ENCODE measurements at regions not wholly inside any gene's neighbourhood (a gene's known extent, or its start where the extent isn't known, plus 50 kb on each side); places are given as distances from the start of the nearest gene placed in this dataset.

DNA sequence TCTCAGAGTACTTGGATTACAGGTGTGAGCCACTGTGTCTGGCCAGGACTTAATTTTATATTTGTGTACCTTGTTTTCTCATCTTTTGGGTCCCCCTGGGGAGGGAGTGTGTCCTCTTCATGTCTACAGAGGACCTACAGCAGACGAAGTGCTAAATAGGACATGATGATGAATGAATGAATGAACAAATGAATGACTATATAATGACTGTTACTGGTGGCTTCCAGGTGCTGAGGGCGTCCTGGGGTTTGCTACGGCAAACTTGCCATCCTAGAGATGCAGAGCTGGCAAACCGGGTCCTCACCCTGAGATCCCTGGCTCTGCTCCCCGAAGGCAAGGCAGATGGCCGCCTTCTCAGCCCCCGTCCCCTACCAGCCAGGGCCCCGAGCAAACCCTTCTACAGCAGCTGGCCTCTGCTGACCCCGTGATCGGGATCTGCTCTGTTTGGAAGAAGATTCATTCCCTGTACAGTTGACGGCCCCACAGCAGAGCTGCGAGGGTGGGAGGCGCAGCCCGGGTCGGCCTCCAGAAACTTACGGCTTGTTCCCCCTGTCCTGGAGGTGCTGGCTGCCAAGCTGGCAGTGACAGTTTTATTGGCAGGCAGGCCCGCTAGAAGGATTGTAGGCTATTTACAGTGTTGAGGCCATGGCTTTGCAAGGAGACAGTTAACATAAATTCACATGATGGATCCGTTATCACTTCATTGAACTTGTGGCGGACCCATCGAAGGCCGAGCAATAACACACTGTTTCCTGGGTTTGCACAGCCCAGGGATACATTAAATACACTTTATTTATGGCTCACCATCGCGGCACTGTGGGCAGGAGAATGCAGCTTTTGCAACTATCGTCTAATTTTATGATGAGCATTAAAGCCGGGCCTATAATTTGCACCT, 197.7 kb upstream of the GSE1 start:
- TF ChIP-seq POLR2A (IDR thresholded peaks at IDR 0.05): no peak
- TF ChIP-seq, protein P1, sequence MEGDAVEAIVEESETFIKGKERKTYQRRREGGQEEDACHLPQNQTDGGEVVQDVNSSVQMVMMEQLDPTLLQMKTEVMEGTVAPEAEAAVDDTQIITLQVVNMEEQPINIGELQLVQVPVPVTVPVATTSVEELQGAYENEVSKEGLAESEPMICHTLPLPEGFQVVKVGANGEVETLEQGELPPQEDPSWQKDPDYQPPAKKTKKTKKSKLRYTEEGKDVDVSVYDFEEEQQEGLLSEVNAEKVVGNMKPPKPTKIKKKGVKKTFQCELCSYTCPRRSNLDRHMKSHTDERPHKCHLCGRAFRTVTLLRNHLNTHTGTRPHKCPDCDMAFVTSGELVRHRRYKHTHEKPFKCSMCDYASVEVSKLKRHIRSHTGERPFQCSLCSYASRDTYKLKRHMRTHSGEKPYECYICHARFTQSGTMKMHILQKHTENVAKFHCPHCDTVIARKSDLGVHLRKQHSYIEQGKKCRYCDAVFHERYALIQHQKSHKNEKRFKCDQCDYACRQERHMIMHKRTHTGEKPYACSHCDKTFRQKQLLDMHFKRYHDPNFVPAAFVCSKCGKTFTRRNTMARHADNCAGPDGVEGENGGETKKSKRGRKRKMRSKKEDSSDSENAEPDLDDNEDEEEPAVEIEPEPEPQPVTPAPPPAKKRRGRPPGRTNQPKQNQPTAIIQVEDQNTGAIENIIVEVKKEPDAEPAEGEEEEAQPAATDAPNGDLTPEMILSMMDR (IDR thresholded peaks at IDR 0.05): no peak

Measured in vagina (tissue), 2 donors.